ENCODE measurements at regions not wholly inside any gene's neighbourhood (a gene's known extent, or its start where the extent isn't known, plus 50 kb on each side); places are given as distances from the start of the nearest gene placed in this dataset.
A peak's percentile ranks its signal among the peaks of the same experiment; 100 is the strongest.

- no peak for TF ChIP-seq CTCF (IDR thresholded peaks at IDR 0.05; ENCODE audit: extremely low read depth, missing control alignments)
- DNase-seq (ENCODE audit: low spot score) = no peak
Measured at GRCh38 chr9:108545436-108545835, 310.4 kb downstream of the ACTL7B start.

GRCh38 chr9:108544866-108545265 lies 310.9 kb downstream of the ACTL7B start:
- no peak for TF ChIP-seq CTCF (IDR thresholded peaks at IDR 0.05; ENCODE audit: extremely low read depth, missing control alignments)
- no peak for DNase-seq (ENCODE audit: low spot score)

GRCh38 chr9:108543251-108543778 lies 312.5 kb downstream of the ACTL7B start:
- no peak for TF ChIP-seq CTCF (IDR thresholded peaks at IDR 0.05; ENCODE audit: extremely low read depth, missing control alignments)
- DNase-seq (ENCODE audit: low spot score) = no peak

GRCh38 chr9:108537756-108538155 lies 318.0 kb downstream of the ACTL7B start:
- no peak for TF ChIP-seq CTCF (IDR thresholded peaks at IDR 0.05; ENCODE audit: extremely low read depth, missing control alignments)
- DNase-seq (ENCODE audit: low spot score) = no peak

- no peak for TF ChIP-seq CTCF (IDR thresholded peaks at IDR 0.05; ENCODE audit: extremely low read depth, missing control alignments)
Measured at GRCh38 chr9:108536836-108537601, 318.8 kb downstream of the ACTL7B start.

GRCh38 chr9:108535526-108535925 lies 320.3 kb downstream of the ACTL7B start:
- DNase-seq (ENCODE audit: low spot score) = peak; percentile 29
- peak; percentile 28 for TF ChIP-seq CTCF (IDR thresholded peaks at IDR 0.05; ENCODE audit: extremely low read depth, missing control alignments)

More at GRCh38 chr9:108536836-108537601, 318.8 kb downstream of the ACTL7B start:
- no peak for DNase-seq (ENCODE audit: low spot score)

- no peak for TF ChIP-seq CTCF (IDR thresholded peaks at IDR 0.05; ENCODE audit: extremely low read depth, missing control alignments)
- DNase-seq (ENCODE audit: low spot score) = no peak
Measured at GRCh38 chr9:108534741-108535140, 321.0 kb downstream of the ACTL7B start.
